ENCODE measurements at regions not wholly inside any gene's neighbourhood (a gene's known extent, or its start where the extent isn't known, plus 50 kb on each side); places are given as distances from the start of the nearest gene placed in this dataset.

GRCh38 chr6:103995571-103995970, 864.1 kb downstream of the HACE1 start:
- no peak overlapping the region for H4K91ac ChIP-seq (replicated peaks; ENCODE audit: insufficient read length, low read length)
- ChIA-PET POLR2A (ENCODE audit: partially characterized antibody) (no interaction called here), CTCF (ENCODE audit: partially characterized antibody) (no interaction called here)
- H3K79me2 ChIP-seq (ENCODE audit: control insufficient read depth in 1 of 2, insufficient read depth in 2 of 2, low read length in 2 of 2), result no peaks in the 10 kb centered on the region
- H4K8ac ChIP-seq (ENCODE audit: extremely low read depth, insufficient read depth, low read length), result no peak overlapping the region
- H2BK20ac ChIP-seq (ENCODE audit: low read length), result no peak overlapping the region
- no peaks in the 10 kb centered on the region for H3K36me3 ChIP-seq (ENCODE audit: control insufficient read depth in 2 of 4, insufficient read depth in 4 of 4, low read length in 3 of 4)
- H2AK5ac ChIP-seq (ENCODE audit: low read depth, low read length), result no peak overlapping the region
- H2BK5ac ChIP-seq (ENCODE audit: low read depth, low read length), result no peak overlapping the region
- no peak overlapping the region for H2BK15ac ChIP-seq (ENCODE audit: low read length)
- H3K27me3 ChIP-seq (replicated peaks in 1 of 4; ENCODE audit: control insufficient read depth in 3 of 4, extremely low read depth in 1 of 4, insufficient read depth in 3 of 4, low read length in 3 of 4), result no peaks in the 10 kb centered on the region
- H3K23me2 ChIP-seq (ENCODE audit: low read depth, low read length), result no peaks in the 10 kb centered on the region
- no peak overlapping the region for H3K4me2 ChIP-seq (ENCODE audit: insufficient read depth in 1 of 2, low read depth in 2 of 2, low read length in 2 of 2)
- no peak overlapping the region for H3K4me3 ChIP-seq (ENCODE audit: extremely low read depth in 1 of 4, insufficient read depth in 2 of 4, low read depth in 3 of 4, low read length in 4 of 4)
- 95% methylated on average over 1 of the region's 1 CpG; no CpG with 5 or more reads in 1 of the 2 experiments for WGBS, 2 experiments (ENCODE audit: extremely low coverage in 1 of 2, insufficient coverage in 1 of 2, insufficient read length in 1 of 2, insufficient replicate concordance in 2 of 2, low coverage in 1 of 2, low lambda C conversion rate in 2 of 2, missing lambda C conversion rate in 1 of 2)
- no peaks in the 10 kb centered on the region for H3K4me1 ChIP-seq (replicated peaks in 1 of 4; ENCODE audit: control insufficient read depth in 3 of 4, insufficient read depth in 4 of 4, low read length in 3 of 4)
- no peak overlapping the region for H3K27ac ChIP-seq (ENCODE audit: low read depth, low read length)
- no peak overlapping the region for H3K9ac ChIP-seq (replicated peaks in 1 of 4; ENCODE audit: extremely low read depth in 1 of 4, low read depth in 3 of 4, low read length in 3 of 4)
- DNase-seq (ENCODE audit: low read depth in 1 of 2, low spot score in 2 of 2) (no peak), FAIRE-seq (no peak)
- H4K20me1 ChIP-seq (replicated peaks in 1 of 2; ENCODE audit: control insufficient read depth in 1 of 2, insufficient read depth in 2 of 2, low read length in 2 of 2), result no peaks in the 10 kb centered on the region
- no peak overlapping the region for H3K14ac ChIP-seq (ENCODE audit: insufficient read length)
- H2BK12ac ChIP-seq (ENCODE audit: low read depth, low read length), result no peak overlapping the region
- H2BK120ac ChIP-seq (replicated peaks; ENCODE audit: low read depth, low read length), result no peak overlapping the region
- no peak overlapping the region for H4K5ac ChIP-seq (ENCODE audit: insufficient read length, low read depth, low read length)
- no peak overlapping the region for H3K18ac ChIP-seq (ENCODE audit: extremely low read depth, low read length)
- H3K9me3 ChIP-seq (ENCODE audit: insufficient read depth in 2 of 2, low read depth in 1 of 2, low read length in 1 of 2), result no peaks in the 10 kb centered on the region
- H3K79me1 ChIP-seq (ENCODE audit: low read depth, low read length), result no peaks in the 10 kb centered on the region
- no peak overlapping the region for H2AFZ ChIP-seq (ENCODE audit: low read length)
- no peak overlapping the region for H3K56ac ChIP-seq (replicated peaks; ENCODE audit: insufficient read length, low read depth, low read length)
- no peak overlapping the region for H3K23ac ChIP-seq (ENCODE audit: insufficient read length)
- no peak overlapping the region for H3K4ac ChIP-seq (replicated peaks; ENCODE audit: insufficient read length, low read depth, low read length)
- TF ChIP-seq EP300 (IDR thresholded peaks at IDR 0.05; ENCODE audit: borderline replicate concordance in 1 of 2, low read depth in 2 of 2, low read length in 2 of 2) (no peak), CBX8 (IDR thresholded peaks at IDR 0.05; ENCODE audit: borderline replicate concordance, low read depth, low read length) (no peak), POLR2AphosphoS5 (IDR thresholded peaks at IDR 0.05; ENCODE audit: low read depth, low read length) (no peak), CHD2 (IDR thresholded peaks at IDR 0.05; ENCODE audit: low read length) (no peak), GABPA (IDR thresholded peaks at IDR 0.05; ENCODE audit: borderline replicate concordance, insufficient read depth, low read length) (no peak), CTBP2 (IDR thresholded peaks at IDR 0.05; ENCODE audit: borderline replicate concordance, insufficient read depth, insufficient read length, low read length) (no peak), SAP30 (IDR thresholded peaks at IDR 0.05; ENCODE audit: insufficient read depth, insufficient replicate concordance, low read length) (no peak), NRF1 (IDR thresholded peaks at IDR 0.05; ENCODE audit: low read depth, low read length) (no peak), CTCF (IDR thresholded peaks at IDR 0.05; ENCODE audit: control extremely low read depth in 1 of 3, insufficient read depth in 1 of 3, low read depth in 1 of 3, low read length in 3 of 3) (no peak), SIN3A (conservative IDR thresholded peaks at IDR 0.05 in 1 of 2, IDR thresholded peaks at IDR 0.05 in 1 of 2; ENCODE audit: low read depth in 1 of 2, low read length in 2 of 2) (no peak)

All from H1 (cell line).